H1 (cell line): ENCODE measurements at regions not wholly inside any gene's neighbourhood (a gene's known extent, or its start where the extent isn't known, plus 50 kb on each side); places are given as distances from the start of the nearest gene placed in this dataset.

ENCODE experiments used
- ATF2 ChIP-seq: IDR thresholded peaks from 2 replicates; pipeline ENCODE4 v1.6.1; 2012; ENCODE audit warnings: low read length, inconsistent platforms
- EP300 ChIP-seq, 2 experiments: IDR thresholded peaks; 1 replicate in 1 of 2; 2 replicates in 1 of 2; pipeline ENCODE4 v1.6.1; 2011 to 2012; ENCODE audit warnings: low read depth in 2 of 2, low read length in 2 of 2, mild to moderate bottlenecking in 2 of 2, borderline replicate concordance in 1 of 2, inconsistent platforms in 1 of 2, moderate library complexity in 1 of 2
- JUND ChIP-seq: IDR thresholded peaks from 2 replicates; pipeline ENCODE4 v1.6.1; 2011; ENCODE audit warnings: mild to moderate bottlenecking, improper control_type of control experiment, low read length
- MAX ChIP-seq: IDR thresholded peaks from 2 replicates; pipeline ENCODE4 v1.6.1; 2012; ENCODE audit warnings: inconsistent platforms
- POLR2A ChIP-seq, 2 experiments: IDR thresholded peaks; 1 replicate in 1 of 2; 2 replicates in 1 of 2; pipeline ENCODE4 v1.6.1; 2011; ENCODE audit warnings: low read depth in 2 of 2, low read length in 2 of 2, mild to moderate bottlenecking in 2 of 2; ENCODE audit errors: control extremely low read depth in 1 of 2
- RXRA ChIP-seq: IDR thresholded peaks from 2 replicates; pipeline ENCODE4 v1.6.1; 2011; ENCODE audit warnings: low read depth, mild to moderate bottlenecking, low read length, moderate library complexity; ENCODE audit not compliant: insufficient read depth
- SAP30 ChIP-seq: fragments of 300-600 bp; sonication (generic); IDR thresholded peaks from 2 replicates; pipeline ENCODE4 v1.7.1; 2012; ENCODE audit warnings: low read length, moderate library complexity, mild to moderate bottlenecking, inconsistent platforms; ENCODE audit not compliant: insufficient read depth, insufficient replicate concordance
- SIN3A ChIP-seq, 2 experiments: IDR thresholded peaks in 1 of 2; conservative IDR thresholded peaks in 1 of 2; 2 replicates each; pipeline ENCODE4 v1.6.1; 2011 to 2012; ENCODE audit warnings: low read length in 2 of 2, improper control_type of control experiment in 1 of 2, low read depth in 1 of 2, mild to moderate bottlenecking in 1 of 2
- USF2 ChIP-seq: IDR thresholded peaks from 2 replicates; pipeline ENCODE4 v1.6.1; 2011; ENCODE audit warnings: low read length, improper control_type of control experiment
- TF ChIP-seq, protein P1 (sequence below), 3 experiments: IDR thresholded peaks; 1 replicate in 2 of 3; 2 replicates in 1 of 3; pipeline versions ENCODE4 v1.5.1 to v1.6.1; 2011; ENCODE audit warnings: low read length in 3 of 3, mild to moderate bottlenecking in 3 of 3, inconsistent platforms in 2 of 3, low read depth in 1 of 3, moderate library complexity in 1 of 3; ENCODE audit not compliant: insufficient read depth in 1 of 3; ENCODE audit errors: control extremely low read depth in 1 of 3
- TF ChIP-seq, protein P2 (sequence below): fragments of 300-600 bp; sonication (generic); IDR thresholded peaks from 2 replicates; pipeline ENCODE4 v1.7.1; 2012; ENCODE audit warnings: low read length, moderate library complexity, mild to moderate bottlenecking, inconsistent platforms; ENCODE audit not compliant: insufficient replicate concordance

- TF ChIP-seq, protein P1, sequence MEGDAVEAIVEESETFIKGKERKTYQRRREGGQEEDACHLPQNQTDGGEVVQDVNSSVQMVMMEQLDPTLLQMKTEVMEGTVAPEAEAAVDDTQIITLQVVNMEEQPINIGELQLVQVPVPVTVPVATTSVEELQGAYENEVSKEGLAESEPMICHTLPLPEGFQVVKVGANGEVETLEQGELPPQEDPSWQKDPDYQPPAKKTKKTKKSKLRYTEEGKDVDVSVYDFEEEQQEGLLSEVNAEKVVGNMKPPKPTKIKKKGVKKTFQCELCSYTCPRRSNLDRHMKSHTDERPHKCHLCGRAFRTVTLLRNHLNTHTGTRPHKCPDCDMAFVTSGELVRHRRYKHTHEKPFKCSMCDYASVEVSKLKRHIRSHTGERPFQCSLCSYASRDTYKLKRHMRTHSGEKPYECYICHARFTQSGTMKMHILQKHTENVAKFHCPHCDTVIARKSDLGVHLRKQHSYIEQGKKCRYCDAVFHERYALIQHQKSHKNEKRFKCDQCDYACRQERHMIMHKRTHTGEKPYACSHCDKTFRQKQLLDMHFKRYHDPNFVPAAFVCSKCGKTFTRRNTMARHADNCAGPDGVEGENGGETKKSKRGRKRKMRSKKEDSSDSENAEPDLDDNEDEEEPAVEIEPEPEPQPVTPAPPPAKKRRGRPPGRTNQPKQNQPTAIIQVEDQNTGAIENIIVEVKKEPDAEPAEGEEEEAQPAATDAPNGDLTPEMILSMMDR (IDR thresholded peaks at IDR 0.05; ENCODE audit: control extremely low read depth in 1 of 3, insufficient read depth in 1 of 3, low read depth in 1 of 3, low read length in 3 of 3): no peak
- TF ChIP-seq JUND (no peak), SAP30 (no peak), USF2 (no peak), EP300 (IDR thresholded peaks at IDR 0.05; ENCODE audit: borderline replicate concordance in 1 of 2, low read depth in 2 of 2, low read length in 2 of 2) (no peak), MAX (no peak), POLR2A (IDR thresholded peaks at IDR 0.05; ENCODE audit: control extremely low read depth in 1 of 2, low read depth in 2 of 2, low read length in 2 of 2) (no peak), SIN3A (conservative IDR thresholded peaks at IDR 0.05 in 1 of 2, IDR thresholded peaks at IDR 0.05 in 1 of 2; ENCODE audit: low read depth in 1 of 2, low read length in 2 of 2) (no peak), RXRA (no peak), ATF2 (no peak)
- TF ChIP-seq, protein P2, sequence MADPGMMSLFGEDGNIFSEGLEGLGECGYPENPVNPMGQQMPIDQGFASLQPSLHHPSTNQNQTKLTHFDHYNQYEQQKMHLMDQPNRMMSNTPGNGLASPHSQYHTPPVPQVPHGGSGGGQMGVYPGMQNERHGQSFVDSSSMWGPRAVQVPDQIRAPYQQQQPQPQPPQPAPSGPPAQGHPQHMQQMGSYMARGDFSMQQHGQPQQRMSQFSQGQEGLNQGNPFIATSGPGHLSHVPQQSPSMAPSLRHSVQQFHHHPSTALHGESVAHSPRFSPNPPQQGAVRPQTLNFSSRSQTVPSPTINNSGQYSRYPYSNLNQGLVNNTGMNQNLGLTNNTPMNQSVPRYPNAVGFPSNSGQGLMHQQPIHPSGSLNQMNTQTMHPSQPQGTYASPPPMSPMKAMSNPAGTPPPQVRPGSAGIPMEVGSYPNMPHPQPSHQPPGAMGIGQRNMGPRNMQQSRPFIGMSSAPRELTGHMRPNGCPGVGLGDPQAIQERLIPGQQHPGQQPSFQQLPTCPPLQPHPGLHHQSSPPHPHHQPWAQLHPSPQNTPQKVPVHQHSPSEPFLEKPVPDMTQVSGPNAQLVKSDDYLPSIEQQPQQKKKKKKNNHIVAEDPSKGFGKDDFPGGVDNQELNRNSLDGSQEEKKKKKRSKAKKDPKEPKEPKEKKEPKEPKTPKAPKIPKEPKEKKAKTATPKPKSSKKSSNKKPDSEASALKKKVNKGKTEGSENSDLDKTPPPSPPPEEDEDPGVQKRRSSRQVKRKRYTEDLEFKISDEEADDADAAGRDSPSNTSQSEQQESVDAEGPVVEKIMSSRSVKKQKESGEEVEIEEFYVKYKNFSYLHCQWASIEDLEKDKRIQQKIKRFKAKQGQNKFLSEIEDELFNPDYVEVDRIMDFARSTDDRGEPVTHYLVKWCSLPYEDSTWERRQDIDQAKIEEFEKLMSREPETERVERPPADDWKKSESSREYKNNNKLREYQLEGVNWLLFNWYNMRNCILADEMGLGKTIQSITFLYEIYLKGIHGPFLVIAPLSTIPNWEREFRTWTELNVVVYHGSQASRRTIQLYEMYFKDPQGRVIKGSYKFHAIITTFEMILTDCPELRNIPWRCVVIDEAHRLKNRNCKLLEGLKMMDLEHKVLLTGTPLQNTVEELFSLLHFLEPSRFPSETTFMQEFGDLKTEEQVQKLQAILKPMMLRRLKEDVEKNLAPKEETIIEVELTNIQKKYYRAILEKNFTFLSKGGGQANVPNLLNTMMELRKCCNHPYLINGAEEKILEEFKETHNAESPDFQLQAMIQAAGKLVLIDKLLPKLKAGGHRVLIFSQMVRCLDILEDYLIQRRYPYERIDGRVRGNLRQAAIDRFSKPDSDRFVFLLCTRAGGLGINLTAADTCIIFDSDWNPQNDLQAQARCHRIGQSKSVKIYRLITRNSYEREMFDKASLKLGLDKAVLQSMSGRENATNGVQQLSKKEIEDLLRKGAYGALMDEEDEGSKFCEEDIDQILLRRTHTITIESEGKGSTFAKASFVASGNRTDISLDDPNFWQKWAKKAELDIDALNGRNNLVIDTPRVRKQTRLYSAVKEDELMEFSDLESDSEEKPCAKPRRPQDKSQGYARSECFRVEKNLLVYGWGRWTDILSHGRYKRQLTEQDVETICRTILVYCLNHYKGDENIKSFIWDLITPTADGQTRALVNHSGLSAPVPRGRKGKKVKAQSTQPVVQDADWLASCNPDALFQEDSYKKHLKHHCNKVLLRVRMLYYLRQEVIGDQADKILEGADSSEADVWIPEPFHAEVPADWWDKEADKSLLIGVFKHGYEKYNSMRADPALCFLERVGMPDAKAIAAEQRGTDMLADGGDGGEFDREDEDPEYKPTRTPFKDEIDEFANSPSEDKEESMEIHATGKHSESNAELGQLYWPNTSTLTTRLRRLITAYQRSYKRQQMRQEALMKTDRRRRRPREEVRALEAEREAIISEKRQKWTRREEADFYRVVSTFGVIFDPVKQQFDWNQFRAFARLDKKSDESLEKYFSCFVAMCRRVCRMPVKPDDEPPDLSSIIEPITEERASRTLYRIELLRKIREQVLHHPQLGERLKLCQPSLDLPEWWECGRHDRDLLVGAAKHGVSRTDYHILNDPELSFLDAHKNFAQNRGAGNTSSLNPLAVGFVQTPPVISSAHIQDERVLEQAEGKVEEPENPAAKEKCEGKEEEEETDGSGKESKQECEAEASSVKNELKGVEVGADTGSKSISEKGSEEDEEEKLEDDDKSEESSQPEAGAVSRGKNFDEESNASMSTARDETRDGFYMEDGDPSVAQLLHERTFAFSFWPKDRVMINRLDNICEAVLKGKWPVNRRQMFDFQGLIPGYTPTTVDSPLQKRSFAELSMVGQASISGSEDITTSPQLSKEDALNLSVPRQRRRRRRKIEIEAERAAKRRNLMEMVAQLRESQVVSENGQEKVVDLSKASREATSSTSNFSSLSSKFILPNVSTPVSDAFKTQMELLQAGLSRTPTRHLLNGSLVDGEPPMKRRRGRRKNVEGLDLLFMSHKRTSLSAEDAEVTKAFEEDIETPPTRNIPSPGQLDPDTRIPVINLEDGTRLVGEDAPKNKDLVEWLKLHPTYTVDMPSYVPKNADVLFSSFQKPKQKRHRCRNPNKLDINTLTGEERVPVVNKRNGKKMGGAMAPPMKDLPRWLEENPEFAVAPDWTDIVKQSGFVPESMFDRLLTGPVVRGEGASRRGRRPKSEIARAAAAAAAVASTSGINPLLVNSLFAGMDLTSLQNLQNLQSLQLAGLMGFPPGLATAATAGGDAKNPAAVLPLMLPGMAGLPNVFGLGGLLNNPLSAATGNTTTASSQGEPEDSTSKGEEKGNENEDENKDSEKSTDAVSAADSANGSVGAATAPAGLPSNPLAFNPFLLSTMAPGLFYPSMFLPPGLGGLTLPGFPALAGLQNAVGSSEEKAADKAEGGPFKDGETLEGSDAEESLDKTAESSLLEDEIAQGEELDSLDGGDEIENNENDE: no peak
Observed at GRCh38 chr2:41234093-41234492, 782.2 kb upstream of the SLC8A1 start.
